ENCODE measurements at regions not wholly inside any gene's neighbourhood (a gene's known extent, or its start where the extent isn't known, plus 50 kb on each side); places are given as distances from the start of the nearest gene placed in this dataset.

DNA sequence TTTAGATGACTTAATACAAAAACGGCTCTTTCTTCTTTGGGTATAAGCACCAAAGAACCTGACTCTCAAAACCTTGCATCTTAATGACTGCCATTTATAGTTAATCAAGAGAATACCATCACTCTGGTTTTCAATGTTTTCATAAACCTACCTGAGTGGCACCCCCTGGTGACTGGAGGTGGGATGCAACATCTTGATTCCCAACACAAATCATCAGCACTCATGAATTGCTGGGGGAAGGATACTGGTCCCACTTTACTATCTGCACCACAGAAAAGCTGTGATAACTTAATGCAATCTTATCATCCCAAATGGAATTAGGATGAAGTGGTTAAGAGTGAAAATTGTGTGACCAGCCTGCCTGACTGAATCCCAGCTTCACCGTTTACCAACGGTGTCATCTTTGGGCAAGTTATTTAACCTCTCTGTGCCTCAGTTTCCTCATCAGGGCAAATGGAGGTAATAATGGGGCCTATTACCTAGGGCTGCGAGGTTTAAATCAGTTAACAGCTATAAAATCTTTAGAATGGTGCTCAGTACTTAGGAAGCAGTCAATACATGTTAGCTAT, 366.4 kb downstream of the KLF12 start:
- peak; percentile 70 for FAIRE-seq
- peak; percentile 36 for TF ChIP-seq CTCF (IDR thresholded peaks at IDR 0.05; ENCODE audit: insufficient read depth, missing control alignments)
- DNase-seq (ENCODE audit: insufficient read length, low spot score) = no peak

DNA sequence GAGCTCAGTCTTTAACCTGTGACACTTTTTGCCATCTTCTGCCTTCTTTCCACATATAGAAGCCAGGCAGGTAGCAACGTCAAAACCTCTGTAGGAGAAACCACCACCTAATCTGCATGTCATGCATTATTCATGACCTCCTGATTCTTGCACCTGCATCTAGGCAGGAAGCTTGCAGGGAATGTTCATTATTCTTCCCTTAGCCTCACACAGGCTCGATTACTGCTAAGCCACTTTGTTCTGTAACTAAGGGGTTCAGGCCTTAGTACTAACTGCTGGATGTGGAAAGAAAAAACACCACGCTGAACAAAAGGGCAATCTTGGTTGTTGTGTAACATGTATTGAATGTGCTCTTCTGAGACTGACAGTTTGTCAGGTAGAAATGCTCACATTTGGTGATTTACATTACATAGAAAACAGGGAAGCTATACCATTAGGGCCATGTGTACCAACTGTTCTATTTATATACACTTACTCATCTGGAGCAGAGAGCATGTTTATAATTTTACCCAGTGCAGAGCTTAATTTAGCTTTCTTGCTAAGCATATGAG, 366.9 kb downstream of the KLF12 start:
- DNase-seq (ENCODE audit: insufficient read length, low spot score) (no peak), FAIRE-seq (no peak)
- no peak for TF ChIP-seq CTCF (IDR thresholded peaks at IDR 0.05; ENCODE audit: insufficient read depth, missing control alignments)

- no peak for DNase-seq (ENCODE audit: insufficient read length, low spot score)
- no peak for TF ChIP-seq CTCF (IDR thresholded peaks at IDR 0.05; ENCODE audit: insufficient read depth, missing control alignments)
- no peak for FAIRE-seq
Measured at GRCh38 chr13:73765651-73766384, 368.4 kb downstream of the KLF12 start.

- no peak for FAIRE-seq
- no peak for TF ChIP-seq CTCF (IDR thresholded peaks at IDR 0.05; ENCODE audit: insufficient read depth, missing control alignments)
- no peak for DNase-seq (ENCODE audit: insufficient read length, low spot score)
Measured at GRCh38 chr13:73759434-73759833, 374.8 kb downstream of the KLF12 start.

- DNase-seq (ENCODE audit: insufficient read length, low spot score) (no peak), FAIRE-seq (no peak)
- TF ChIP-seq CTCF (IDR thresholded peaks at IDR 0.05; ENCODE audit: insufficient read depth, missing control alignments) = no peak
Measured at GRCh38 chr13:73757481-73758233, 376.5 kb downstream of the KLF12 start.

- peak; percentile 97 for FAIRE-seq
Measured at GRCh38 chr13:73754727-73755292, 379.4 kb downstream of the KLF12 start.

More at GRCh38 chr13:73754727-73755292, 379.4 kb downstream of the KLF12 start:
- no peak for DNase-seq (ENCODE audit: insufficient read length, low spot score)
- peak; percentile 74 for TF ChIP-seq CTCF (IDR thresholded peaks at IDR 0.05; ENCODE audit: insufficient read depth, missing control alignments)

Data from D721Med (cell line).